Neural cell (in vitro differentiated cells): ENCODE measurements at regions not wholly inside any gene's neighbourhood (a gene's known extent, or its start where the extent isn't known, plus 50 kb on each side); places are given as distances from the start of the nearest gene placed in this dataset.

Source experiments
- CTCF ChIP-seq: fragments of 450-650 bp; IDR thresholded peaks from 2 replicates; pipeline ENCODE4 v1.5.1; 2014; ENCODE audit warnings: antibody characterized with exemption, mild to moderate bottlenecking, moderate library complexity; ENCODE audit not compliant: poor library complexity, severe bottlenecking
- EP300 ChIP-seq: fragments of 450-650 bp; conservative IDR thresholded peaks from 2 replicates; pipeline ENCODE4 v1.6.1; 2014; ENCODE audit warnings: antibody characterized with exemption, mild to moderate bottlenecking, moderate library complexity; ENCODE audit not compliant: poor library complexity, severe bottlenecking
- EZH2 ChIP-seq: fragments of 200-600, 300-800 bp; shearing (Covaris generic), sonication (generic); IDR thresholded peaks from 2 replicates; pipeline ENCODE4 v1.6.1; 2014; ENCODE audit warnings: antibody characterized with exemption, low read length, borderline replicate concordance, mild to moderate bottlenecking; ENCODE audit not compliant: insufficient read depth, poor library complexity, severe bottlenecking
- RAD21 ChIP-seq: fragments of 450-650 bp; conservative IDR thresholded peaks from 2 replicates; pipeline ENCODE4 v1.6.1; 2014; ENCODE audit warnings: antibody characterized with exemption, mild to moderate bottlenecking, moderate library complexity
- TAF1 ChIP-seq: IDR thresholded peaks from 2 replicates; pipeline ENCODE4 v1.6.1; 2012; ENCODE audit warnings: low read depth

- TF ChIP-seq CTCF (no peak), EP300 (no peak), RAD21 (no peak), TAF1 (no peak), EZH2 (no peak)
These were observed 538.2 kb downstream of the GLUD2 start for GRCh38 chrX:121585626-121586025.
